Colonic mucosa (tissue), 4 donors: ENCODE measurements at regions not wholly inside any gene's neighbourhood (a gene's known extent, or its start where the extent isn't known, plus 50 kb on each side); places are given as distances from the start of the nearest gene placed in this dataset.

Experiments
- DNase-seq: peaks from one replicate; pipeline ENCODE4 v3.0.0-alpha.2; 2020
- H3K27ac ChIP-seq: fragments of 200-600 bp; one replicate; pipeline ENCODE4 v1.8.0; 2021
- H3K27me3 ChIP-seq: fragments of 200-600 bp; one replicate; pipeline ENCODE4 v1.8.0; 2021
- H3K36me3 ChIP-seq: fragments of 200-600 bp; one replicate; pipeline ENCODE4 v1.8.0; 2021
- H3K4me1 ChIP-seq: fragments of 200-600 bp; one replicate; pipeline ENCODE4 v1.8.0; 2021; ENCODE audit warnings: mild to moderate bottlenecking
- H3K4me3 ChIP-seq: fragments of 200-600 bp; one replicate; pipeline ENCODE4 v1.8.0; 2021
- H3K9ac ChIP-seq, 2 donors: one replicate each; pipeline ENCODE4 v1.7.0; 2013; ENCODE audit warnings: control low read depth in 2 of 2, low read depth in 2 of 2, low read length in 2 of 2
- H3K9me3 ChIP-seq: fragments of 200-600 bp; one replicate; pipeline ENCODE4 v1.8.0; 2021
- intact Hi-C: fragments of 100-400 bp; cut with DNase I; formaldehyde crosslinking; loops from one replicate; pipeline ENCODE4 v1.14.1; 2022
- TF ChIP-seq, protein P1 (sequence below): fragments of 200-600 bp; IDR thresholded peaks from one replicate; pipeline ENCODE4 v1.8.0; 2022; ENCODE audit warnings: antibody characterized with exemption, mild to moderate bottlenecking
- donor health status: healthy.
- donor health status: DM: no; HTN: no; CAD: no.
- donor health status: DM: no; HTN: no; CAD: no.

DNA sequence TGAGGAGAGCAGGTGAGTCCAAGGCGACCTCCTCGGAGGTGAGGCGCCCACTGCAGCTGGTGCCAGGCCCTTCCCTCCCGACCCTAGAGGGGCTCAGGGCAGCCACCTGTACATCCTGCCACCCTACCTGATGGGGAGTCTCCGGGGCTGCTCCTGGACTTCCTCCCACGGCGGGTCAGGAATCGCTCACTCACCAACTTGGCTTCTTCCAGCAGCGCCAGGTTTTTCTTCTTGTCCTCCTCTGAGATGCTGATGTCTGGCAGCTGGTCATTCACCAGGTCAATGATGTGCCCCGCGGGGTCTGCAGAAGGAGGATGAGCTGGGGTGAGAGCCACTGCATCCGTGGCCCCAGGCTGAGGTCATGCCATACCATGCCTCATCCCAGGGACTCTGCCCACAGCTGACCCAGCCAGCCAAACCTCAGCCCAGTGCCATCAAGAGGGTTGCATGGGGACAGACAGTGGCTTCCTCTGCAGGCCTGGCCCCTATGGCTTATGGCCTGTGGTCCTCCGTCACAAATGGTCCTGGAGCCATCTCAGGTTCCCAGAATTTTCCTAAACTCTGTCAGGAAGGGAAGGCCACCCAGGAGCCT is 61.0 kb upstream of the LYVE1 start:
- TF ChIP-seq, protein P1, sequence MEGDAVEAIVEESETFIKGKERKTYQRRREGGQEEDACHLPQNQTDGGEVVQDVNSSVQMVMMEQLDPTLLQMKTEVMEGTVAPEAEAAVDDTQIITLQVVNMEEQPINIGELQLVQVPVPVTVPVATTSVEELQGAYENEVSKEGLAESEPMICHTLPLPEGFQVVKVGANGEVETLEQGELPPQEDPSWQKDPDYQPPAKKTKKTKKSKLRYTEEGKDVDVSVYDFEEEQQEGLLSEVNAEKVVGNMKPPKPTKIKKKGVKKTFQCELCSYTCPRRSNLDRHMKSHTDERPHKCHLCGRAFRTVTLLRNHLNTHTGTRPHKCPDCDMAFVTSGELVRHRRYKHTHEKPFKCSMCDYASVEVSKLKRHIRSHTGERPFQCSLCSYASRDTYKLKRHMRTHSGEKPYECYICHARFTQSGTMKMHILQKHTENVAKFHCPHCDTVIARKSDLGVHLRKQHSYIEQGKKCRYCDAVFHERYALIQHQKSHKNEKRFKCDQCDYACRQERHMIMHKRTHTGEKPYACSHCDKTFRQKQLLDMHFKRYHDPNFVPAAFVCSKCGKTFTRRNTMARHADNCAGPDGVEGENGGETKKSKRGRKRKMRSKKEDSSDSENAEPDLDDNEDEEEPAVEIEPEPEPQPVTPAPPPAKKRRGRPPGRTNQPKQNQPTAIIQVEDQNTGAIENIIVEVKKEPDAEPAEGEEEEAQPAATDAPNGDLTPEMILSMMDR = no peak
- Histone ChIP-seq H3K4me3 (no peak overlapping the region), H3K9ac (no peak overlapping the region), H3K27me3 (no peaks in the 10 kb centered on the region), H3K36me3 (no peaks in the 10 kb centered on the region), H3K9me3 (no peaks in the 10 kb centered on the region), H3K27ac (no peak overlapping the region), H3K4me1 (no peaks in the 10 kb centered on the region)
- intact Hi-C loops = no loop called here
- no peak for DNase-seq

DNA sequence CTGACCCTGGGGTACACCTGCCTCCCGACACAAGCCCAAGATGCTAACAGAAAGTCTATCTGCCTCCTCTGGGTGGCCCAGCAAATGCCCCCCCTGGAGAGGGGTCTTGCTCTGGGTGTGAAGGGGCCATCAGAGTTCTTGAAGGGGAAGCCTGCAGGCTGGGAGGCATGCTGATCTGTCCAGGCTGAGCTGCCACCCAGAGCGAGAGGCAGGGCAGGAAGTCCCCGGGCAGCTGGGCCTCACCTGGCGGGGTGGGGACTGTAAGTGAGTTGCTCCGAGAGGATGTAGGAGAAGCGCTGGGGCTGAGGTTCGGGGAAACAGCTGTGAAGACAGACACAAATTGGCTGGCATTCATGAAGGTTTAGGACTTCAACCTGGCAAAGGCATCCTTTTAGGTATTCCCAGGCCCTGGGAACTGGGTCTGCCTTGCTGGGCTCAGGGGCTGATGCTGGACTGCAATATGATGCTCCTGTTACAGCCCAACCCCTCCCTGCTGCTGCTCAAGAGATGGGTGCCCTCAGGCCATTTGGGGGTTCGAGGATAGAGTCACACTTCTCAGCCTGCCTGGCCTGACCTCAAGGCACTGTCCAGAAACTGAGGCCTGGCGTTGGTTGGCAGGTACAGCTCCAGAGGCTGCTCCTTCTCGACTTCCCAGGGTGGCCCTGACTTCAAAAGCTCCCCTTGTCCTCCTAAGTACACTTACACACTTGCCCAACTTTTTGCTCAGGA is 60.2 kb upstream of the LYVE1 start:
- no peak overlapping the region for H3K9ac ChIP-seq
- H3K36me3 ChIP-seq = no peaks in the 10 kb centered on the region
- no peak overlapping the region for H3K27ac ChIP-seq
- no peaks in the 10 kb centered on the region for H3K9me3 ChIP-seq
- no peak overlapping the region for H3K4me3 ChIP-seq
- H3K27me3 ChIP-seq = no peaks in the 10 kb centered on the region
- intact Hi-C loops = no loop called here
- DNase-seq = no peak
- no peaks in the 10 kb centered on the region for H3K4me1 ChIP-seq
- TF ChIP-seq, protein P1 = no peak

DNA sequence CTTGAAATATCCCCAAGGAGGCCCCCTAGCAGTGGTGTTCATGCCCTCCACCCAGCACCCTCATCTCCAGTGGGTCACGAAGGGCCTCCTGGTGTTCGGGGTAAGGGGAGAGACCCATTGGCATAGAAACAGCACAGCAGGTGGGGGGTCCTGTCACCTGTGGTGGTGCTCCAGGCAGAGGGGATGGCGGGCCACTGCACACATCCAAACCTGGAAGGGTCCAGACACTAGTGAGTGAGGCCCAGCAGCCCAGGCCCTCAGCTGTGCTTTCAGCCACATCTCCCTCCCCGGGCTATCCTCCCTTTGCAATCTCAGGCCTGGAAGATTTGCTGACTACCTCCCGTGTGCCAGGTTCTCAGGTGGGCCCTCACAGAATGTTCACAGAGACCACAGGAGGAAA is 59.4 kb upstream of the LYVE1 start:
- Histone ChIP-seq H3K4me3 (no peak overlapping the region), H3K27ac (no peak overlapping the region), H3K4me1 (no peaks in the 10 kb centered on the region), H3K36me3 (no peaks in the 10 kb centered on the region), H3K27me3 (no peaks in the 10 kb centered on the region), H3K9me3 (no peaks in the 10 kb centered on the region), H3K9ac (no peak overlapping the region)
- DNase-seq = no peak
- TF ChIP-seq, protein P1 = no peak
- intact Hi-C loops = no loop called here

DNA sequence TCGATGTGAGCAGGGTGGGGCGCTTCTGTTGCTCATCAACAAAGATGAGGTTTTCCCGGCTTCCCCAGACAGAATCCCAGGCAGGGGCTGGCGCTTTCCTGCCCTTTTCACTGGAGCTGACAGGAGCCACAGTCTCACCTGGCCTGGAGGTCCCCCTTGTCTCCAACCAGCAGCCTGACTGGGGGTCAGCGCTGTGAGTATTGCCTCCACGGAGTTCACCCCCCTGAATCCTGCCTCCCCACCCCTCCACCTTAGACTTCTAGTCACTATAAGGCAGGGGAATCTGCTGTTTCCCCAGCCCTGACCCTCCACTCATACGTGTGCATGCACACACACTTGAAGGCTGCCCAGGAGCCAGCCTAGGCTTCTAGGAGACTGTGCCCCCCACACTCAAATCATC is 58.8 kb upstream of the LYVE1 start:
- Histone ChIP-seq H3K4me3 (no peak overlapping the region), H3K27ac (no peak overlapping the region), H3K9ac (no peak overlapping the region), H3K4me1 (no peaks in the 10 kb centered on the region), H3K36me3 (no peaks in the 10 kb centered on the region), H3K9me3 (no peaks in the 10 kb centered on the region), H3K27me3 (no peaks in the 10 kb centered on the region)
- no peak for DNase-seq
- TF ChIP-seq, protein P1 = no peak
- intact Hi-C loops = no loop called here

DNA sequence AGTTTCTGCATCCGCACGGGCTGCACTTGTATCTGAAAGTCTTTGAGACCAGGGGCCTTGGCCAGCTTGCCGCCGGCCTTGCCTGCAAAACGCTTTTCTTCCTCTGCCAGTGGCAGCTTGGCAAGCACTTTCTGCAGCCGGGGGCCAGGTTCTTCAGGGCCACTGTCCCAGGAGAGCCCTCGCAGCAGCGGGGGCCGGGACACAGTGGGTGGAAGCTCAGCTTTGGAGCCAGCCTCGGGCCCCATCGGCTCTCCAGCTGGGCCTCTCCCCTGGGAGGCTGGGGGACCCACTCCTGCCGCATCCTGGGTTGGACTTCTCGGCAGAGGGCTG is 57.5 kb upstream of the LYVE1 start:
- H3K4me1 ChIP-seq = no peaks in the 10 kb centered on the region
- intact Hi-C loops = no loop called here
- no peaks in the 10 kb centered on the region for H3K9me3 ChIP-seq
- DNase-seq = no peak
- no peak overlapping the region for H3K27ac ChIP-seq
- no peak overlapping the region for H3K9ac ChIP-seq
- H3K27me3 ChIP-seq = no peaks in the 10 kb centered on the region
- no peaks in the 10 kb centered on the region for H3K36me3 ChIP-seq
- TF ChIP-seq, protein P1 = no peak
- no peak overlapping the region for H3K4me3 ChIP-seq
